ENCODE measurements at regions not wholly inside any gene's neighbourhood (a gene's known extent, or its start where the extent isn't known, plus 50 kb on each side); places are given as distances from the start of the nearest gene placed in this dataset.

GRCh38 chr2:104163611-104164130 is 690.2 kb upstream of the POU3F3 start:
- TF ChIP-seq CTCF (IDR thresholded peaks at IDR 0.05; ENCODE audit: borderline replicate concordance, extremely low read depth, low read length, poor library complexity, severe bottlenecking): no peak
- TF ChIP-seq EZH2 (IDR thresholded peaks at IDR 0.05; ENCODE audit: borderline replicate concordance, low read depth, low read length, severe bottlenecking): no peak
